ENCODE measurements at regions not wholly inside any gene's neighbourhood (a gene's known extent, or its start where the extent isn't known, plus 50 kb on each side); places are given as distances from the start of the nearest gene placed in this dataset.

DNA sequence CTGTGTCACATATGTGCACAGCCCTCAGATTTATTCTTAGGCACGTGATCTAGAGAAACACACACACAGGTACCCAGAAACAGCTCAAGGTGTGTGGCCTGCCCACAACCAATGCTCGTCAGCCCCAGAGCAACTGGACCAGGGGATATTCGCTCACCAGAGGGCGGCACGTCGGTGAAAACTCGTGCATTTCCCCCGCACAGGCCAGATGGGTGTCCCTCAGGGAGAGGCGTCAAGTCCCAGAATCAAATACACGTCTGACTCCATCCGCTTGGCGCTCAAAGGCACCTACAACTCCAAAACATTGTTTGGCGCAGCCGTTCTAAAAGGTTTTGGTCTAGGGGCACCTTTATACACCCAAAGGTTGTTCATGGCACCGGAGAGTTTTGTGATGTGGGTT, 429.0 kb downstream of the BRD1 start:
- Histone ChIP-seq H2AFZ (ENCODE audit: low read length) (no peak overlapping the region), H3K27ac (replicated peaks; ENCODE audit: low read length) (no peak overlapping the region), H4K8ac (ENCODE audit: low read depth, low read length) (no peak overlapping the region), H3K4me1 (ENCODE audit: control insufficient read depth in 2 of 2, insufficient read depth in 1 of 2, low read depth in 1 of 2, low read length in 2 of 2) (no peaks in the 10 kb centered on the region), H2BK5ac (ENCODE audit: low read length) (no peak overlapping the region), H3K36me3 (replicated peaks in 1 of 2; ENCODE audit: control insufficient read depth in 2 of 2, insufficient read depth in 2 of 2, low read length in 2 of 2) (no peaks in the 10 kb centered on the region), H3K4me3 (ENCODE audit: low read length in 2 of 2) (no peak overlapping the region), H2AK5ac (ENCODE audit: low read depth, low read length) (no peak overlapping the region), H3K4me2 (ENCODE audit: insufficient read depth, low read length, poor library complexity, severe bottlenecking) (no peak overlapping the region), H2BK15ac (ENCODE audit: low read length) (no peak overlapping the region), H3K18ac (ENCODE audit: low read length) (no peak overlapping the region), H3K9ac (ENCODE audit: low read depth, low read length, poor library complexity) (no peak overlapping the region), H3K14ac (ENCODE audit: low read length) (no peak overlapping the region), H4K91ac (ENCODE audit: low read depth, low read length, poor library complexity) (no peak overlapping the region), H2BK120ac (ENCODE audit: low read depth, low read length) (no peak overlapping the region), H3K79me1 (ENCODE audit: low read depth, low read length) (no peaks in the 10 kb centered on the region), H3K23ac (ENCODE audit: low read depth, low read length, poor library complexity) (no peak overlapping the region), H2BK12ac (ENCODE audit: low read length) (no peak overlapping the region), H3K4ac (ENCODE audit: low read length) (no peak overlapping the region), H3K9me3 (replicated peaks in 1 of 2; ENCODE audit: control insufficient read depth in 2 of 2, insufficient read depth in 1 of 2, low read depth in 1 of 2, low read length in 2 of 2) (no peaks in the 10 kb centered on the region), H3K27me3 (ENCODE audit: control insufficient read depth in 3 of 3, insufficient read depth in 3 of 3, low read depth in 1 of 3, low read length in 3 of 3) (no peaks in the 10 kb centered on the region)
- WGBS, 2 donors (ENCODE audit: extremely low coverage in 2 of 2, insufficient read length in 2 of 2, insufficient replicate concordance in 1 of 2) = no CpG with 5 or more reads among the region's 15 CpGs
- no peak for DNase-seq (ENCODE audit: low spot score)

DNA sequence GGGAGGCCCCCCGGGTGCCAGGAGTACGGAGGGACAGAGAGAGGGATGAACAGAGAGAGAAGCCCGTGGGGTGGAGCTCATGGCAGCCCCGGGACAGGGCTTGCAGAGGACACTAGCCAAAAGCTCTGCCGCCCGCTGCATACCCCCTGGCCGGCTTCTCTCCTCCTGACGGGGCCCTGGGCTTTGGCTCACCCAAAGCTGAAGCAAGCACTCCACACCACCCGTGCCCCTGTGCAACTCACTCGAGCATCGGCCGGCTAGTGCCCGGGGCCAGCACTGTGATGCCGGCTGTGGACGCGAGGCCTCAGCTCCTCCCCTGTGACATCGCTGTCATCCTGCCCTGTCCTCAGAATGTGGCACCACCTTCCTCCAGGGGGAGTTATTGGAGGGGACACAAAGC, 429.6 kb downstream of the BRD1 start:
- no peaks in the 10 kb centered on the region for H3K36me3 ChIP-seq (replicated peaks in 1 of 2; ENCODE audit: control insufficient read depth in 2 of 2, insufficient read depth in 2 of 2, low read length in 2 of 2)
- WGBS, 2 donors (ENCODE audit: extremely low coverage in 2 of 2, insufficient read length in 2 of 2, insufficient replicate concordance in 1 of 2) = no CpG with 5 or more reads among the region's 17 CpGs
- H2BK12ac ChIP-seq (ENCODE audit: low read length) = no peak overlapping the region
- no peaks in the 10 kb centered on the region for H3K4me1 ChIP-seq (ENCODE audit: control insufficient read depth in 2 of 2, insufficient read depth in 1 of 2, low read depth in 1 of 2, low read length in 2 of 2)
- no peak overlapping the region for H3K4ac ChIP-seq (ENCODE audit: low read length)
- no peak overlapping the region for H4K91ac ChIP-seq (ENCODE audit: low read depth, low read length, poor library complexity)
- H3K27ac ChIP-seq (replicated peaks; ENCODE audit: low read length) = no peak overlapping the region
- H2BK120ac ChIP-seq (ENCODE audit: low read depth, low read length) = no peak overlapping the region
- H3K14ac ChIP-seq (ENCODE audit: low read length) = no peak overlapping the region
- no peak overlapping the region for H2BK15ac ChIP-seq (ENCODE audit: low read length)
- H3K27me3 ChIP-seq (ENCODE audit: control insufficient read depth in 3 of 3, insufficient read depth in 3 of 3, low read depth in 1 of 3, low read length in 3 of 3) = no peaks in the 10 kb centered on the region
- no peak overlapping the region for H3K18ac ChIP-seq (ENCODE audit: low read length)
- no peaks in the 10 kb centered on the region for H3K79me1 ChIP-seq (ENCODE audit: low read depth, low read length)
- H2AK5ac ChIP-seq (ENCODE audit: low read depth, low read length) = peak overlapping the region; percentile 34
- DNase-seq (ENCODE audit: low spot score) = no peak
- no peak overlapping the region for H3K4me3 ChIP-seq (ENCODE audit: low read length in 2 of 2)
- H3K4me2 ChIP-seq (ENCODE audit: insufficient read depth, low read length, poor library complexity, severe bottlenecking) = no peak overlapping the region
- no peak overlapping the region for H2AFZ ChIP-seq (ENCODE audit: low read length)
- no peak overlapping the region for H4K8ac ChIP-seq (ENCODE audit: low read depth, low read length)
- H3K23ac ChIP-seq (ENCODE audit: low read depth, low read length, poor library complexity) = no peak overlapping the region
- H3K9me3 ChIP-seq (replicated peaks in 1 of 2; ENCODE audit: control insufficient read depth in 2 of 2, insufficient read depth in 1 of 2, low read depth in 1 of 2, low read length in 2 of 2) = no peaks in the 10 kb centered on the region
- no peak overlapping the region for H3K9ac ChIP-seq (ENCODE audit: low read depth, low read length, poor library complexity)
- H2BK5ac ChIP-seq (ENCODE audit: low read length) = no peak overlapping the region

DNA sequence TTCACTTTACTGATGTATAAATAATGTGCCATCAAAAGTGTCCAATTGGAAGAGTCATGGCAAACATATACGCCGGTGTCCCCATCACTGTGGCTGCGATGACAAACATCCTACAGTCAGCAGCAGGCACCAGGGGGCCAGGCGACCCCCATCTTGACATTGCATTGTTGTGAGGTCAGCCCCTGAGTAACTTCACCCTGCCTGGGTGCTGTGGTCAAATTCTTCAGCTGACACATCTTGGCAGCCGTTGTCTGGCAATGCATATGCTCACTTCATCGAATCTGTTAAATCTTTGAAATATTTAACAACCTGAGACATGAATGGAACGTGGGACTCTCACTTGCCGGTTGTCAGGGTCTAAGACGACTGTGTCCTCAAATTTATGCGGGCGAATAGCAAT, 430.9 kb downstream of the BRD1 start:
- Histone ChIP-seq H3K36me3 (replicated peaks in 1 of 2; ENCODE audit: control insufficient read depth in 2 of 2, insufficient read depth in 2 of 2, low read length in 2 of 2) (no peaks in the 10 kb centered on the region), H4K8ac (ENCODE audit: low read depth, low read length) (no peak overlapping the region), H4K91ac (ENCODE audit: low read depth, low read length, poor library complexity) (no peak overlapping the region), H2BK120ac (ENCODE audit: low read depth, low read length) (no peak overlapping the region), H3K9ac (ENCODE audit: low read depth, low read length, poor library complexity) (no peak overlapping the region), H2AK5ac (ENCODE audit: low read depth, low read length) (no peak overlapping the region), H2BK12ac (ENCODE audit: low read length) (no peak overlapping the region), H3K79me1 (ENCODE audit: low read depth, low read length) (no peaks in the 10 kb centered on the region), H3K14ac (ENCODE audit: low read length) (no peak overlapping the region), H2AFZ (ENCODE audit: low read length) (no peak overlapping the region), H3K4me2 (ENCODE audit: insufficient read depth, low read length, poor library complexity, severe bottlenecking) (no peak overlapping the region), H2BK15ac (ENCODE audit: low read length) (no peak overlapping the region), H3K27me3 (ENCODE audit: control insufficient read depth in 3 of 3, insufficient read depth in 3 of 3, low read depth in 1 of 3, low read length in 3 of 3) (no peaks in the 10 kb centered on the region), H3K4me3 (ENCODE audit: low read length in 2 of 2) (no peak overlapping the region), H3K27ac (replicated peaks; ENCODE audit: low read length) (no peak overlapping the region), H2BK5ac (ENCODE audit: low read length) (no peak overlapping the region), H3K18ac (ENCODE audit: low read length) (no peak overlapping the region), H3K9me3 (replicated peaks in 1 of 2; ENCODE audit: control insufficient read depth in 2 of 2, insufficient read depth in 1 of 2, low read depth in 1 of 2, low read length in 2 of 2) (no peaks in the 10 kb centered on the region), H3K4ac (ENCODE audit: low read length) (no peak overlapping the region), H3K4me1 (ENCODE audit: control insufficient read depth in 2 of 2, insufficient read depth in 1 of 2, low read depth in 1 of 2, low read length in 2 of 2) (no peaks in the 10 kb centered on the region), H3K23ac (ENCODE audit: low read depth, low read length, poor library complexity) (no peak overlapping the region)
- DNase-seq (ENCODE audit: low spot score) = no peak
- no CpG with 5 or more reads among the region's 11 CpGs for WGBS, 2 donors (ENCODE audit: extremely low coverage in 2 of 2, insufficient read length in 2 of 2, insufficient replicate concordance in 1 of 2)

DNA sequence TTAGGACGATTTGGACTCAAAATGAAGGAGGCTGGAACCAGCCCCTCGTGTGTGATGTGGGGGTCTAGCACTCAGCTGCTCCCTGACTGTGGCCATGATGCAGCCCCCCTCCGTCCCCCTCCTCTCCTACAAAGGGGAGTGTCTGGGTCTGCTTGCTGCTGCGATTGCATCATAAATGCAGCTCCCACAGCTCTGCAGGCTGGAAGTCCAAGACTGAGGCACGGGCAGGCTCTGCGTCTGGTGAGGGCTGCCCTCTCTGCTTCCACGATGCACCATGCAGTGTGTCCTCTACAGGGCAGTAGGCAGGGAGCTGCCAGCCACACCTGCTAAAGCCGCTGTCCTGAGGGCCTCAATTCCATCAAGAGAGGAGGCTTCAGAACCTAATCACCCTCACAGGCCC, 432.1 kb downstream of the BRD1 start:
- H3K27me3 ChIP-seq (ENCODE audit: control insufficient read depth in 3 of 3, insufficient read depth in 3 of 3, low read depth in 1 of 3, low read length in 3 of 3) = no peaks in the 10 kb centered on the region
- H3K9me3 ChIP-seq (replicated peaks in 1 of 2; ENCODE audit: control insufficient read depth in 2 of 2, insufficient read depth in 1 of 2, low read depth in 1 of 2, low read length in 2 of 2) = no peaks in the 10 kb centered on the region
- H2BK120ac ChIP-seq (ENCODE audit: low read depth, low read length) = no peak overlapping the region
- H2AFZ ChIP-seq (ENCODE audit: low read length) = no peak overlapping the region
- H3K79me1 ChIP-seq (ENCODE audit: low read depth, low read length) = no peaks in the 10 kb centered on the region
- no CpG with 5 or more reads among the region's 8 CpGs for WGBS, 2 donors (ENCODE audit: extremely low coverage in 2 of 2, insufficient read length in 2 of 2, insufficient replicate concordance in 1 of 2)
- peak overlapping the region; percentile 34 for H2BK12ac ChIP-seq (ENCODE audit: low read length)
- no peaks in the 10 kb centered on the region for H3K36me3 ChIP-seq (replicated peaks in 1 of 2; ENCODE audit: control insufficient read depth in 2 of 2, insufficient read depth in 2 of 2, low read length in 2 of 2)
- peak overlapping the region; percentile 34 for H3K9ac ChIP-seq (ENCODE audit: low read depth, low read length, poor library complexity)
- no peak overlapping the region for H3K14ac ChIP-seq (ENCODE audit: low read length)
- no peak overlapping the region for H2BK15ac ChIP-seq (ENCODE audit: low read length)
- peak overlapping the region; percentile 57 for H3K4ac ChIP-seq (ENCODE audit: low read length)
- no peak overlapping the region for H2BK5ac ChIP-seq (ENCODE audit: low read length)
- H3K23ac ChIP-seq (ENCODE audit: low read depth, low read length, poor library complexity) = peak overlapping the region; percentile 27
- H3K4me1 ChIP-seq (ENCODE audit: control insufficient read depth in 2 of 2, insufficient read depth in 1 of 2, low read depth in 1 of 2, low read length in 2 of 2) = no peaks in the 10 kb centered on the region
- H3K4me2 ChIP-seq (ENCODE audit: insufficient read depth, low read length, poor library complexity, severe bottlenecking) = no peak overlapping the region
- no peak for DNase-seq (ENCODE audit: low spot score)
- H4K8ac ChIP-seq (ENCODE audit: low read depth, low read length) = no peak overlapping the region
- H2AK5ac ChIP-seq (ENCODE audit: low read depth, low read length) = no peak overlapping the region
- H3K4me3 ChIP-seq (ENCODE audit: low read length in 2 of 2) = no peak overlapping the region
- no peak overlapping the region for H4K91ac ChIP-seq (ENCODE audit: low read depth, low read length, poor library complexity)
- no peak overlapping the region for H3K27ac ChIP-seq (replicated peaks; ENCODE audit: low read length)
- peak overlapping the region; percentile 55 for H3K18ac ChIP-seq (ENCODE audit: low read length)
